IPS-15b (cell line): ENCODE measurements at regions not wholly inside any gene's neighbourhood (a gene's known extent, or its start where the extent isn't known, plus 50 kb on each side); places are given as distances from the start of the nearest gene placed in this dataset.

ENCODE experiments used
- H3K27me3 ChIP-seq: one replicate; pipeline ENCODE4 v1.6.1; 2013; ENCODE audit warnings: low read length; ENCODE audit not compliant: control insufficient read depth, insufficient read depth
- H3K36me3 ChIP-seq: one replicate; pipeline ENCODE4 v1.6.1; 2013; ENCODE audit warnings: low read length; ENCODE audit not compliant: control insufficient read depth, insufficient read depth
- H3K4me1 ChIP-seq: one replicate; pipeline ENCODE4 v1.6.1; 2013; ENCODE audit warnings: mild to moderate bottlenecking, low read length; ENCODE audit not compliant: control insufficient read depth, insufficient read depth
- H3K4me3 ChIP-seq: one replicate; pipeline ENCODE4 v1.5.1; 2013; ENCODE audit warnings: low read depth, low read length
- H3K9ac ChIP-seq: one replicate; pipeline ENCODE4 v1.6.1; 2013; ENCODE audit warnings: low read depth, mild to moderate bottlenecking, low read length
- H3K9me3 ChIP-seq: one replicate; pipeline ENCODE4 v1.6.1; 2013; ENCODE audit warnings: mild to moderate bottlenecking, low read length; ENCODE audit not compliant: control insufficient read depth, insufficient read depth

DNA sequence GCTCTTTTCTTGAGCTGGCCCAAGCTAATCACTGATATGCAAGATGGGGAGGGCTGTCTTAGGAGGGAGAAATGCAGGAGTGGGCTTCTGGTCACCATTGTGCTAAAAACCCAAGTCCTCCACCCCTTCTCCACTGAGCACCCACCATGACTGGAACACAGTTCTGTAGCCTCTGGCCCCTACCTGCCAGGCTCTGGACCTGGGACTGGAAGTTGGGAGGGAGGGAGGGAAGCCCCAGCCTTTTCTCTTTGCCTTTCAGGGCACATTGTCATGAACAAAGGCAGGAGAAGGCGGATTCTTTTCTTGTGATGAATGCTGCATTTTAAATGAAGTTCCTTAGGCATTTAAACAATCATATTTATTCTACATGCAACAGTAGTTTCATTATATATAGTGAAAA is 559.1 kb upstream of the TRPC7 start:
- Histone ChIP-seq H3K4me3 (no peak overlapping the region), H3K9me3 (no peaks in the 10 kb centered on the region), H3K36me3 (no peaks in the 10 kb centered on the region), H3K9ac (no peak overlapping the region), H3K27me3 (no peaks in the 10 kb centered on the region), H3K4me1 (no peaks in the 10 kb centered on the region)

- peaks cover 3% of the 10 kb centered on the region for H3K4me1 ChIP-seq
- no peak overlapping the region for H3K4me3 ChIP-seq
- H3K36me3 ChIP-seq, result no peaks in the 10 kb centered on the region
- no peaks in the 10 kb centered on the region for H3K27me3 ChIP-seq
- H3K9ac ChIP-seq, result no peak overlapping the region
- H3K9me3 ChIP-seq, result no peaks in the 10 kb centered on the region
Measured at GRCh38 chr5:136910625-136911024, 545.3 kb upstream of the TRPC7 start.

- H3K4me1 ChIP-seq, result peaks cover 3% of the 10 kb centered on the region
- H3K9me3 ChIP-seq, result no peaks in the 10 kb centered on the region
- no peak overlapping the region for H3K9ac ChIP-seq
- no peaks in the 10 kb centered on the region for H3K27me3 ChIP-seq
- H3K4me3 ChIP-seq, result no peak overlapping the region
- no peaks in the 10 kb centered on the region for H3K36me3 ChIP-seq
Measured at GRCh38 chr5:136909906-136910305, 544.6 kb upstream of the TRPC7 start.

DNA sequence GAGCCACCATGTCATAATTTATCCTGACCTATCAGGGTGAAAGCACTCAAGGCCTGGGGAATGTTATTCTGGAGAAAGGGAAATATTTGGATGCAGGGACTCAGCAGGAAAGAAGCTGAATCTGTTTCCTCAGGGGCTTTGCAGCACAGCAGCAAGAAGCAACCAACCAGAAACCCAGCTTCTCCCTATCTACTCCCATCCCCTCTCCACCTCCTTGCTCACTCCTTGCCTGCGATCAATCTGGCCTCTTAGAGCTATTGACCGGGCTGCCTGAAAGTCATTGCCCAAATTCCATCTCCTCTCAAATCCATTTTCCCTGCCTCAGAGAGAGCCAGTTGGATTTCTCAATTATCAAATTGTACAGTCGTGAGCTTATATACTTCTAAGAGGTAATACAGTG is 542.0 kb upstream of the TRPC7 start:
- Histone ChIP-seq H3K9me3 (no peaks in the 10 kb centered on the region), H3K9ac (no peak overlapping the region), H3K27me3 (no peaks in the 10 kb centered on the region), H3K4me1 (peaks cover 3% of the 10 kb centered on the region), H3K4me3 (no peak overlapping the region), H3K36me3 (no peaks in the 10 kb centered on the region)

DNA sequence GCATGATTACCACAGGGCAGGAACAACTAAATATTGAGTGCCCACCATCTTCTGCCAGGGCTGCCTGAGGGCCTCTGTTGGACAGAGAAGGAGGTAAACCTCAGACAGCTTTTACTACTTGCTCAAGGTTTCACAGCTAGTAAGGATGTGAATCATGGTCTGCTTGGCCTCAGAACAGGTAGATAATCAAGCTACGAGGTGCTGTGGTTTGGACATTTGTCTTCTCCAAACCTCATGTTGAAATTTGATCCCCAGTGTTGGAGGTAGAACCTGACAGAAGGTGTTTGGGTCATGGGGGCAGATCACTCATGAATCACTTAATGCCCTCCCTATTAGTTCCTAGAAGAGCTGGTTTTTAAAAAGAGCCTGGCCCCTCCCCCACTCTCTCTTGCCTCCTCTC is 541.2 kb upstream of the TRPC7 start:
- H3K4me1 ChIP-seq, result peaks cover 3% of the 10 kb centered on the region
- no peak overlapping the region for H3K9ac ChIP-seq
- H3K9me3 ChIP-seq, result no peaks in the 10 kb centered on the region
- no peaks in the 10 kb centered on the region for H3K27me3 ChIP-seq
- H3K4me3 ChIP-seq, result no peak overlapping the region
- H3K36me3 ChIP-seq, result no peaks in the 10 kb centered on the region

DNA sequence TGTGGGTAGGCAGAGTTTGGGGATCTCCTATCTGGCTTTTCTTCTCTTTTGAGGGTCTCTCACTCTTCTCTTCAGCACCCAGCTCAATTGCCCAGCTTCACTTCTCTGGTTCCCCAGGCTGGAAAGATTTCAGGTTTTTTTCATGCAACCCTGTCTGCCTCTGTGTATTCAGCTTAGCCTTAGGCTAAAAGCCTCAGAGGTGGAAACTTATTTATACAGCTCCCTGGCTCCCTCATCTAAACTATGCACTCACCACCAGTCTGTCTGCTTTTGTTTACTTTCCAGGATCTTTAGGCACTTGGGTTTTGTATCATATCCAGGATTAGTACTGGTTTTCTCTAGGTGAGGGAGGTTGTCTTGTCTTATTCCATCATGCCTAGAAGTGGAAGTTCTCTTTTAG is 540.2 kb upstream of the TRPC7 start:
- Histone ChIP-seq H3K9me3 (no peaks in the 10 kb centered on the region), H3K9ac (no peak overlapping the region), H3K4me3 (no peak overlapping the region), H3K4me1 (peaks cover 3% of the 10 kb centered on the region), H3K27me3 (no peaks in the 10 kb centered on the region), H3K36me3 (no peaks in the 10 kb centered on the region)

- Histone ChIP-seq H3K4me3 (no peak overlapping the region), H3K36me3 (no peaks in the 10 kb centered on the region), H3K27me3 (no peaks in the 10 kb centered on the region), H3K4me1 (peaks cover 10% of the 10 kb centered on the region), H3K9ac (no peak overlapping the region), H3K9me3 (no peaks in the 10 kb centered on the region)
Measured at GRCh38 chr5:136894070-136894469, 528.7 kb upstream of the TRPC7 start.

DNA sequence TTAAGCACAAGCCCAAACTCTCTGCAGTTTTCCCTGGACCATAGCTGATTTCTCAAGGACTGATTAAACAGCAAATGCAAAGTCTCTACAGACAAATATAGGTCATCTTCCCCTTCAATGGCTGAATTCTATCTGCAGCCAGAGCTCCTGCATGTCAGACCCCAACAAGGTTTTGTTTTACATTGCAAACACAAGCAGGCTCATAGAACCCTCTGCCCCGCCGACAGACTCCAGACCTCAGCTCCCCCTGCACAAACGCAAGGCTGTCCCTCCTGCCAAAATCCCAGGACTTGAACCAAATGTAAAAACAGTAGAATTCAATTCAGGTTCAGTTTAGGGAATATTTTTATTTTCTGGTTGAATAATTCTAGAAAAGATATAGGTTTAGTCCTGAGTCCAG is 526.7 kb upstream of the TRPC7 start:
- no peaks in the 10 kb centered on the region for H3K36me3 ChIP-seq
- H3K9me3 ChIP-seq, result no peaks in the 10 kb centered on the region
- H3K4me1 ChIP-seq, result peaks cover 10% of the 10 kb centered on the region
- H3K4me3 ChIP-seq, result peak overlapping the region; percentile 4
- no peaks in the 10 kb centered on the region for H3K27me3 ChIP-seq
- H3K9ac ChIP-seq, result no peak overlapping the region

- Histone ChIP-seq H3K9ac (no peak overlapping the region), H3K4me3 (peak overlapping the region; percentile 4), H3K4me1 (peaks cover 10% of the 10 kb centered on the region), H3K36me3 (no peaks in the 10 kb centered on the region), H3K27me3 (no peaks in the 10 kb centered on the region), H3K9me3 (no peaks in the 10 kb centered on the region)
Measured at GRCh38 chr5:136891175-136891972, 526.0 kb upstream of the TRPC7 start.

DNA sequence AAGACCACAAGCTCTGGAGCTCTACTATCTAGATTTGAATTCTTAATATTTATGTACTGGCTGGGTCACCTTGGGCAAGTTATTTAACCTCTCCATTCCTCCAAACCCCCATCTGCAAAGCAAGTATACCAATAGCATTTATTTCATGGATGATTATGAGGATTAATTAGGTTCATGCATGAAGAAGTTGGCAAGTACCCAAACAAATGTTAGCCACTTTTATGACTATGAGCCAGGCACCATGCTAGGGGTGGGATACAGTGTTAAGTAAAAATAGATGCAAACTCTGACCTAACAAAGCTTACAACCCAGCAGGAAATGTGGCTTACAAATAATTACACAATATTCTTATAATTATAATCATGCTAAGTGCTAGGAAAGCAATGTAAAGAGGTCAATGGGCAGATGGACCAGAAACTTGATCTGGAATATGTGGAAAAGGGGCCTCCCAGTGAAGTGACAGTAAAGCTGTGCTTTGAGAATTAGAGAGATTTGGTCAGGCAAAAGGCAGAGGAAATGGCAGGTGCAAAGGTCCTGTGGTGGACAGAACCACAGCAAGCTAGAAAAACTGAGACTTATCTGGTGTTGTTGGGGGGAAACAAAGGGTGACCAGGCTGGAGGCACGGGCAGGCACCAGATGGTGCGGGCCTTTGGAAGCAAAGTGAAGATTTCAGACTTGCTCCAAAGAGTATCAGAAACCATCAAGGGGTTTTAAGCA is 525.2 kb upstream of the TRPC7 start:
- H3K27me3 ChIP-seq, result no peaks in the 10 kb centered on the region
- H3K9ac ChIP-seq, result no peak overlapping the region
- H3K4me1 ChIP-seq, result peaks cover 10% of the 10 kb centered on the region
- no peak overlapping the region for H3K4me3 ChIP-seq
- no peaks in the 10 kb centered on the region for H3K9me3 ChIP-seq
- no peaks in the 10 kb centered on the region for H3K36me3 ChIP-seq

- Histone ChIP-seq H3K9ac (no peak overlapping the region), H3K4me3 (no peak overlapping the region), H3K4me1 (peaks cover 3% of the 10 kb centered on the region), H3K36me3 (no peaks in the 10 kb centered on the region), H3K9me3 (no peaks in the 10 kb centered on the region), H3K27me3 (no peaks in the 10 kb centered on the region)
Measured at GRCh38 chr5:136886608-136887007, 521.3 kb upstream of the TRPC7 start.

GRCh38 chr5:136864960-136865359 is 499.6 kb upstream of the TRPC7 start:
- Histone ChIP-seq H3K36me3 (no peaks in the 10 kb centered on the region), H3K4me1 (no peaks in the 10 kb centered on the region), H3K9me3 (no peaks in the 10 kb centered on the region), H3K9ac (peak overlapping the region; percentile 9), H3K27me3 (no peaks in the 10 kb centered on the region), H3K4me3 (no peak overlapping the region)
